Epithelial cell of esophagus (primary cell): ENCODE measurements at regions not wholly inside any gene's neighbourhood (a gene's known extent, or its start where the extent isn't known, plus 50 kb on each side); places are given as distances from the start of the nearest gene placed in this dataset.

Experiments used
- DNase-seq: peaks from one replicate; pipeline ENCODE4 v3.0.0; 2010; ENCODE audit warnings: low read depth
- H3K4me3 ChIP-seq: 2 replicates; pipeline ENCODE4 v1.5.1; 2011; ENCODE audit warnings: mild to moderate bottlenecking, low read length, control low read depth
- TF ChIP-seq, protein P1 (sequence below): IDR thresholded peaks from 2 replicates; pipeline ENCODE4 v1.5.1; 2011; ENCODE audit warnings: low read depth, mild to moderate bottlenecking, low read length, control low read depth, inconsistent platforms; ENCODE audit not compliant: insufficient read depth; ENCODE audit errors: missing control alignments

DNA sequence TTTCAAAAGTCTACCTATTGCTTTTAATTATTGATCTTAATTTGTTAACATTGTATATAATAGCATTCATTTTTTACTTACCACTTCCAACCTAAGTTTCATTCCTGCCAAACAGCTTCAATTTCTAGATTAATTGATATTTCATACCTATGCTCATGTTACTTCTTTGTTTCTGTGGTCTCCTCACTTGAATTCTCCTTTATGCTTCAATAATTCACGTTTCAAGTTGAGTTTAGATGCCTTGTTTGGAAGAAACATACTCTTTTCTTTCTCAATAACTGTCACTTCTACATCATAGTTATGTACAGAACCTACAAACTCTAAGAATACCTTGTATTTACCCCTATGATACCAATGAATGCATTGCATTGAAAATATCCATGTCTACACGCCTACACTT, 862.2 kb upstream of the LRATD1 start:
- TF ChIP-seq, protein P1, sequence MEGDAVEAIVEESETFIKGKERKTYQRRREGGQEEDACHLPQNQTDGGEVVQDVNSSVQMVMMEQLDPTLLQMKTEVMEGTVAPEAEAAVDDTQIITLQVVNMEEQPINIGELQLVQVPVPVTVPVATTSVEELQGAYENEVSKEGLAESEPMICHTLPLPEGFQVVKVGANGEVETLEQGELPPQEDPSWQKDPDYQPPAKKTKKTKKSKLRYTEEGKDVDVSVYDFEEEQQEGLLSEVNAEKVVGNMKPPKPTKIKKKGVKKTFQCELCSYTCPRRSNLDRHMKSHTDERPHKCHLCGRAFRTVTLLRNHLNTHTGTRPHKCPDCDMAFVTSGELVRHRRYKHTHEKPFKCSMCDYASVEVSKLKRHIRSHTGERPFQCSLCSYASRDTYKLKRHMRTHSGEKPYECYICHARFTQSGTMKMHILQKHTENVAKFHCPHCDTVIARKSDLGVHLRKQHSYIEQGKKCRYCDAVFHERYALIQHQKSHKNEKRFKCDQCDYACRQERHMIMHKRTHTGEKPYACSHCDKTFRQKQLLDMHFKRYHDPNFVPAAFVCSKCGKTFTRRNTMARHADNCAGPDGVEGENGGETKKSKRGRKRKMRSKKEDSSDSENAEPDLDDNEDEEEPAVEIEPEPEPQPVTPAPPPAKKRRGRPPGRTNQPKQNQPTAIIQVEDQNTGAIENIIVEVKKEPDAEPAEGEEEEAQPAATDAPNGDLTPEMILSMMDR: no peak
- H3K4me3 ChIP-seq: no peak overlapping the region
- DNase-seq: no peak

DNA sequence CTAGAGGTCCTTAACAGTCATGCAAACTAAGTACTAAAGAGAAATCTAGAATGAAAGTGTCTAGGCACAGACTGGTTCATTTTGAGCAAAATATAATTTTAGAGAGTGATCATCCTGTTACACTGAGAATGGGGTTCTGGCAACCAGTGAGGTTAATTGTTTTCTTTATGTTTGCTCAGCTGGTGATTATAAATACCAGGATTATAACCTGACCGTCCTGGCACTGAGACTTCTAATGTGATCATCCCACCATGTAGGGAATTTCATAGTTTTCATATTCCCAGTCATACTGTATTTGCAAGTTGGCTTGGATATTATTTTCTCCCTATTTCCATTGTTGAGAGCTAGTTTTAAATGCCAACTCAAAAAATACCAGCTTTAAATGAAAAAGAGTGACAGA, 852.5 kb upstream of the LRATD1 start:
- TF ChIP-seq, protein P1: no peak
- no peak overlapping the region for H3K4me3 ChIP-seq
- no peak for DNase-seq

DNA sequence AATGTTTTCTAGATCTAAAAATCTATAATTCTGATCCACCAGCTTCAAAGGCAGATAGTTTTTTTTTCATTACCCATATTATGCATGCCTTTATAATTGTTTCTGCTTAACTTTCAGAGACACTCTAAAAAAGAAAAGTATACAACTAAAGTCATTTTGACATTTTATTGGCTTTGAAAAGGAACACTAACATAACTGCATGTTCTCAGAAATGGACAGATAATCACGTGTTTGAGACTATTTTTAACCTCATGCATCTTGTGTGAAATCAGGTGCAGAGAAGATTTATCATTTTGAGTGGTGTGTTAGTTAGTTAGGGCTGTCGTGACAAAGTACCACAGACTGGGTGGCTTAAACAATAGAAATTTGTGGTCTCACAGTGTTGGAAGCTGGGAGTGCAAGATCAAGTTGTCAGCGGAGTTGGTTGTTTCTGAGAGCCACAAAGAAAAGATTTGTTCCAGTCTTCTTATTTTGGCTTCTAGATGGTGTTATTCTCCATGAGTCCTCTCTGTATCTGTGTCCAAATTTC, 841.4 kb upstream of the LRATD1 start:
- DNase-seq: no peak
- TF ChIP-seq, protein P1: no peak
- no peak overlapping the region for H3K4me3 ChIP-seq

DNA sequence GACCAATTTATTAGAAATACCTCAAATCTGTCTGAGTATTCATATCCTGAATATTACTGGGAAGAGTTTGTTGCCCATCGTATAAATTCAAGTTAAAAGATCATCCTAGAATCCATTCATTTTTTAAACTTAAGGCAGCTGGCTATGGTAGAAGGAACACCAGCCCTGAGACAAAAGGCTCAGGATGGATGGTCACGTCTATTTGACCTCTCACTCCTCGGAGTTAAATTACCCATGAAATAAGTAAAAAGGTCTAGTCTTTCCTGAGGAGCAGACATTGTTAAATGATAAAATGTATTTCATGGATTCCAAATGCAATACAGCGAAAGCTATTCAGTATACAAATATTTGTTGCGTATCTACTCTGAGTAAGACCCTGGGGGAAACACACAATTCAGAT, 826.0 kb upstream of the LRATD1 start:
- no peak for DNase-seq
- H3K4me3 ChIP-seq: no peak overlapping the region
- TF ChIP-seq, protein P1: no peak

DNA sequence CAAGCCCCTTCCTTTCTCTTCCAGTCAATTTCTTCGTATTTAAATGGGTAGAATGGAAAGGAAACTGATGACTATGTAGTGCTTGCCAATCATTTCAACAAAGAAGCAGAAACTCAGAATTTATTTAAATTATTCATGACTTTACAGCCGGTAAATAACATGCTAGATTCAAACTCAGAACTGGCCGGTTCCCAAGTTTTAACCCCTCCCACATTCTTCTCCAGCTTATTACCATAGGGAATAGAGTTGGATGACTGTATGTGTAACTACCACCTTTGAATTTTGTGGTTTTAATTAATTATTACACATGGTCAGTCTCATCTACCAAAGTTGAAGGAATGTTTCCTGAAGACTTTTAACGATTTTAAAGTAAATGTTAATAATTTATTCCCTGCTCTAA, 819.3 kb upstream of the LRATD1 start:
- no peak overlapping the region for H3K4me3 ChIP-seq
- TF ChIP-seq, protein P1: no peak
- DNase-seq: no peak

DNA sequence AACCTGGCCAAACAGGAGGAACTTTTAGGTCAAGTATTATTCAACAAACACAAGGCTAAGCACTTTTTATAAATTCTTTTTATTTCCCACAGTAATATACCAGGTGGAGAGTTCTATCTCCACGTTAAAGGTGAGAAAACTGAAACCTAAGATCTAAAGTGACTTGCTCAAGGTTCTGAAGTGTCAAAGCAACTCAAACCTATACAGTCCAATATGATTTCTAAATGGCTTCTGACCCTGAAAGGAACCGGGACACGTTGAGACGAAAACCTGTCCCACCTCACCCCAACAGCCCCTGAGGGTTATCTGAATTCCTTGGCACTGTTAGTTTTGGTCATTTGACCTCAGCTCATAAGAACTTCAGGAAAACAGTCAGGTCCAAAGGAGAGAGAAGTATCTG, 814.5 kb upstream of the LRATD1 start:
- no peak for DNase-seq
- no peak overlapping the region for H3K4me3 ChIP-seq
- TF ChIP-seq, protein P1: no peak

DNA sequence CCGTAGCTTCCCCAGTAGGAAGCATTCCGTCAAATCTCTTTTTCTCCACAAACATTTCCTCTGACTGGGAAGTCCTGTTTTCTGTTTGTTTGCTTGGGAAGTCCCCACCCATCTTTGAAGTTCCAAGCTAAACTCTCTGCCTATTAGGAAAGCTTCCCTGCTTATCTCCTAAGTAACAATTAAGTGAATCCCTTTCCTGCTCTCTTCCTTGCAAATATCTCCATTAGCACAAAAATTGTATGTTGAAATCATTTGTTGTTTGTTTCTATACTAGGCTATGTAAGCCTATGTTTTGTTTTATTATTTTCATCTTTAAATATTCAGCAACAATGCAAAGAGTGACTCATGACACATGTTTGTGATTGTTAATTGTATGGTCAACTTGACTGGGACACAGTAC, 812.6 kb upstream of the LRATD1 start:
- DNase-seq: no peak
- H3K4me3 ChIP-seq: no peak overlapping the region
- TF ChIP-seq, protein P1: no peak
